Upper lobe of left lung (tissue), 4 donors: ENCODE measurements at regions not wholly inside any gene's neighbourhood (a gene's known extent, or its start where the extent isn't known, plus 50 kb on each side); places are given as distances from the start of the nearest gene placed in this dataset.

ENCODE experiments used
- POLR2AphosphoS5 ChIP-seq, 2 donors: sonication (generic); formaldehyde crosslinking; IDR thresholded peaks; one replicate each; pipeline ENCODE4 v1.5.1; 2017; ENCODE audit warnings: antibody characterized with exemption in 2 of 2
- TF ChIP-seq, protein P1 (sequence below), 6 experiments: fragments of 450-650 bp in 4 of 6; fragments of 200-600 bp in 2 of 6; sonication (generic) in 2 of 6; IDR thresholded peaks; one replicate each; pipeline ENCODE4 v1.5.1; 2016 to 2019; ENCODE audit warnings: antibody characterized with exemption in 6 of 6

DNA sequence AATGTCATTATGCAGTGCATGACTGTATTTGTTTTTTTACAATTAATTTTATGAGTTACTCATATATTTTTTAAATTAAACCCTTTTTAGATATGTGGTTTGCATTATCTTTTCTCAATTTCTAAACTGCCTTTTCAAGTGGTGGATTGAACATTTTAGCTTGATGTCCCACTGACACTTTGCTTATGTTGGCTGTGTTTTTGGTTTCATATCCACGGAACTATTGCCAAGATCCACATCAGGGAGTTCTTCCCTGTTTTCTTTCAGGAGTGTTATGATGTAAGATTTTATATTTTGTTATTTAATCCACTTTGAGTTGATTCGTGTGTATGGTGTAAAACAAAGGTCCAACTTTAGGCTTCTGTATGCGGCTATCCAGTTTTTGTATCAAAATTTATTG lies 1144.9 kb upstream of the EYS start:
- TF ChIP-seq, protein P1, sequence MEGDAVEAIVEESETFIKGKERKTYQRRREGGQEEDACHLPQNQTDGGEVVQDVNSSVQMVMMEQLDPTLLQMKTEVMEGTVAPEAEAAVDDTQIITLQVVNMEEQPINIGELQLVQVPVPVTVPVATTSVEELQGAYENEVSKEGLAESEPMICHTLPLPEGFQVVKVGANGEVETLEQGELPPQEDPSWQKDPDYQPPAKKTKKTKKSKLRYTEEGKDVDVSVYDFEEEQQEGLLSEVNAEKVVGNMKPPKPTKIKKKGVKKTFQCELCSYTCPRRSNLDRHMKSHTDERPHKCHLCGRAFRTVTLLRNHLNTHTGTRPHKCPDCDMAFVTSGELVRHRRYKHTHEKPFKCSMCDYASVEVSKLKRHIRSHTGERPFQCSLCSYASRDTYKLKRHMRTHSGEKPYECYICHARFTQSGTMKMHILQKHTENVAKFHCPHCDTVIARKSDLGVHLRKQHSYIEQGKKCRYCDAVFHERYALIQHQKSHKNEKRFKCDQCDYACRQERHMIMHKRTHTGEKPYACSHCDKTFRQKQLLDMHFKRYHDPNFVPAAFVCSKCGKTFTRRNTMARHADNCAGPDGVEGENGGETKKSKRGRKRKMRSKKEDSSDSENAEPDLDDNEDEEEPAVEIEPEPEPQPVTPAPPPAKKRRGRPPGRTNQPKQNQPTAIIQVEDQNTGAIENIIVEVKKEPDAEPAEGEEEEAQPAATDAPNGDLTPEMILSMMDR (IDR thresholded peaks at IDR 0.05) = no peak
- TF ChIP-seq POLR2AphosphoS5 (IDR thresholded peaks at IDR 0.05) = no peak
